SK-N-SH (cell line): ENCODE measurements at regions not wholly inside any gene's neighbourhood (a gene's known extent, or its start where the extent isn't known, plus 50 kb on each side); places are given as distances from the start of the nearest gene placed in this dataset.

Experiments
- EP300 ChIP-seq, 2 experiments: IDR thresholded peaks; 2 replicates each; pipeline versions ENCODE4 v1.4.0 to v1.6.1; 2012; ENCODE audit warnings: borderline replicate concordance in 1 of 2, low read depth in 1 of 2, low read length in 1 of 2
- REST ChIP-seq: IDR thresholded peaks from 2 replicates; pipeline ENCODE4 v1.6.1; 2012; ENCODE audit warnings: mild to moderate bottlenecking, low read depth, low read length, moderate library complexity
- TAF1 ChIP-seq: IDR thresholded peaks from 2 replicates; pipeline ENCODE4 v1.6.1; 2012; ENCODE audit warnings: low read depth, mild to moderate bottlenecking, low read length, moderate library complexity, borderline replicate concordance
- TF ChIP-seq, protein P1 (sequence below): fragments of 200-600 bp; sonication (generic); IDR thresholded peaks from 2 replicates; pipeline ENCODE4 v1.6.1; 2017; ENCODE audit warnings: antibody characterized with exemption, mild to moderate bottlenecking, moderate library complexity

DNA sequence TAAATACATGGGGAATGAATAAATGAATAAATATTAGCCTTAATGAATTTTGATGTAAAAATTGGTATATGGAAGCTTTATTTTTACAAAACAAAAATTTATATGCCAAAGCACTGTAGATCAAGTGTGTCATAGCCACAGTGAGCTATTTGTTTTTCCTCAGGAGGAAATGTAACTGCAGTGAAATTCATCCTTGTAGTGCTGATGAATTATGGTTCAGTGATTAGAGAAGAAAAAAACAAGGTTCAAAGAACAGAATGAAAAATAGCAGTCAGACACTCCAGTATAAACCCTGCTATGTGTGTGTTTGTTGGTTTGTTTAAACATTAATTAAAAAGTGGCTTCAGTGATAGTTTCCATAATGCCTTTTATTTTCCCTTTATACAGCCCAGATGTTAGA, 228.0 kb upstream of the GPR149 start:
- TF ChIP-seq EP300 (IDR thresholded peaks at IDR 0.05; ENCODE audit: borderline replicate concordance in 1 of 2, low read depth in 1 of 2, low read length in 1 of 2) = no peak
- TF ChIP-seq REST = no peak
- no peak for TF ChIP-seq TAF1
- TF ChIP-seq, protein P1, sequence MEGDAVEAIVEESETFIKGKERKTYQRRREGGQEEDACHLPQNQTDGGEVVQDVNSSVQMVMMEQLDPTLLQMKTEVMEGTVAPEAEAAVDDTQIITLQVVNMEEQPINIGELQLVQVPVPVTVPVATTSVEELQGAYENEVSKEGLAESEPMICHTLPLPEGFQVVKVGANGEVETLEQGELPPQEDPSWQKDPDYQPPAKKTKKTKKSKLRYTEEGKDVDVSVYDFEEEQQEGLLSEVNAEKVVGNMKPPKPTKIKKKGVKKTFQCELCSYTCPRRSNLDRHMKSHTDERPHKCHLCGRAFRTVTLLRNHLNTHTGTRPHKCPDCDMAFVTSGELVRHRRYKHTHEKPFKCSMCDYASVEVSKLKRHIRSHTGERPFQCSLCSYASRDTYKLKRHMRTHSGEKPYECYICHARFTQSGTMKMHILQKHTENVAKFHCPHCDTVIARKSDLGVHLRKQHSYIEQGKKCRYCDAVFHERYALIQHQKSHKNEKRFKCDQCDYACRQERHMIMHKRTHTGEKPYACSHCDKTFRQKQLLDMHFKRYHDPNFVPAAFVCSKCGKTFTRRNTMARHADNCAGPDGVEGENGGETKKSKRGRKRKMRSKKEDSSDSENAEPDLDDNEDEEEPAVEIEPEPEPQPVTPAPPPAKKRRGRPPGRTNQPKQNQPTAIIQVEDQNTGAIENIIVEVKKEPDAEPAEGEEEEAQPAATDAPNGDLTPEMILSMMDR = no peak
